ENCODE measurements at regions not wholly inside any gene's neighbourhood (a gene's known extent, or its start where the extent isn't known, plus 50 kb on each side); places are given as distances from the start of the nearest gene placed in this dataset.
"Not testable (repeated sequence)": the region's sequence is repeated elsewhere in the genome, so short reads cannot be mapped to it uniquely, and the experiment has no call there.

GRCh38 chr2:875687-876615 is 74.7 kb upstream of the SNTG2 start:
- Histone ChIP-seq H3K27me3 (ENCODE audit: insufficient read depth, low read length) (no peaks in the 10 kb centered on the region), H2AFZ (ENCODE audit: low read length, unreplicated experiment) (no peak overlapping the region)

GRCh38 chr2:873651-874580 is 76.7 kb upstream of the SNTG2 start:
- Histone ChIP-seq H2AFZ (ENCODE audit: low read length, unreplicated experiment) (no peak overlapping the region), H3K79me2 (ENCODE audit: control insufficient read depth, insufficient read depth, low read length, unreplicated experiment) (no peaks in the 10 kb centered on the region), H3K36me3 (ENCODE audit: insufficient read depth, low read length) (no peaks in the 10 kb centered on the region), H3K27ac (ENCODE audit: low read depth, low read length) (no peak overlapping the region), H3K27me3 (ENCODE audit: insufficient read depth, low read length) (no peaks in the 10 kb centered on the region), H3K4me3 (ENCODE audit: low read depth, low read length) (no peak overlapping the region), H3K4me1 (ENCODE audit: control insufficient read depth, insufficient read depth, low read length, unreplicated experiment) (no peaks in the 10 kb centered on the region)

More at GRCh38 chr2:875687-876615, 74.7 kb upstream of the SNTG2 start:
- Histone ChIP-seq H3K27ac (ENCODE audit: low read depth, low read length) (no peak overlapping the region), H3K79me2 (ENCODE audit: control insufficient read depth, insufficient read depth, low read length, unreplicated experiment) (no peaks in the 10 kb centered on the region), H3K4me3 (ENCODE audit: low read depth, low read length) (no peak overlapping the region), H3K4me1 (ENCODE audit: control insufficient read depth, insufficient read depth, low read length, unreplicated experiment) (no peaks in the 10 kb centered on the region), H3K36me3 (ENCODE audit: insufficient read depth, low read length) (no peaks in the 10 kb centered on the region)

- H3K27ac ChIP-seq (ENCODE audit: low read depth, low read length) = no peak overlapping the region
- no peak overlapping the region for H2AFZ ChIP-seq (ENCODE audit: low read length, unreplicated experiment)
- no peaks in the 10 kb centered on the region for H3K27me3 ChIP-seq (ENCODE audit: insufficient read depth, low read length)
- H3K4me3 ChIP-seq (ENCODE audit: low read depth, low read length) = no peak overlapping the region
- no peaks in the 10 kb centered on the region for H3K79me2 ChIP-seq (ENCODE audit: control insufficient read depth, insufficient read depth, low read length, unreplicated experiment)
- H3K4me1 ChIP-seq (ENCODE audit: control insufficient read depth, insufficient read depth, low read length, unreplicated experiment) = no peaks in the 10 kb centered on the region
- no peaks in the 10 kb centered on the region for H3K36me3 ChIP-seq (ENCODE audit: insufficient read depth, low read length)
Measured at GRCh38 chr2:873027-873426, 77.6 kb upstream of the SNTG2 start.

- H3K4me3 ChIP-seq (ENCODE audit: low read depth, low read length) = no peak overlapping the region
- no peaks in the 10 kb centered on the region for H3K4me1 ChIP-seq (ENCODE audit: control insufficient read depth, insufficient read depth, low read length, unreplicated experiment)
- H3K27me3 ChIP-seq (ENCODE audit: insufficient read depth, low read length) = no peaks in the 10 kb centered on the region
- H2AFZ ChIP-seq (ENCODE audit: low read length, unreplicated experiment) = no peak overlapping the region
- no peak overlapping the region for H3K27ac ChIP-seq (ENCODE audit: low read depth, low read length)
- H3K36me3 ChIP-seq (ENCODE audit: insufficient read depth, low read length) = no peaks in the 10 kb centered on the region
- H3K79me2 ChIP-seq (ENCODE audit: control insufficient read depth, insufficient read depth, low read length, unreplicated experiment) = no peaks in the 10 kb centered on the region
Measured at GRCh38 chr2:871926-872680, 78.5 kb upstream of the SNTG2 start.

- H3K4me1 ChIP-seq (ENCODE audit: control insufficient read depth, insufficient read depth, low read length, unreplicated experiment) = no peaks in the 10 kb centered on the region
- H3K36me3 ChIP-seq (ENCODE audit: insufficient read depth, low read length) = no peaks in the 10 kb centered on the region
- H2AFZ ChIP-seq (ENCODE audit: low read length, unreplicated experiment) = no peak overlapping the region
- H3K27ac ChIP-seq (ENCODE audit: low read depth, low read length) = no peak overlapping the region
- no peaks in the 10 kb centered on the region for H3K27me3 ChIP-seq (ENCODE audit: insufficient read depth, low read length)
- H3K79me2 ChIP-seq (ENCODE audit: control insufficient read depth, insufficient read depth, low read length, unreplicated experiment) = no peaks in the 10 kb centered on the region
- no peak overlapping the region for H3K4me3 ChIP-seq (ENCODE audit: low read depth, low read length)
Measured at GRCh38 chr2:871175-871727, 79.4 kb upstream of the SNTG2 start.

GRCh38 chr2:870426-870825 is 80.2 kb upstream of the SNTG2 start:
- Histone ChIP-seq H3K36me3 (ENCODE audit: insufficient read depth, low read length) (no peaks in the 10 kb centered on the region), H3K27me3 (ENCODE audit: insufficient read depth, low read length) (no peaks in the 10 kb centered on the region), H3K4me1 (ENCODE audit: control insufficient read depth, insufficient read depth, low read length, unreplicated experiment) (no peaks in the 10 kb centered on the region), H3K79me2 (ENCODE audit: control insufficient read depth, insufficient read depth, low read length, unreplicated experiment) (no peaks in the 10 kb centered on the region), H3K27ac (ENCODE audit: low read depth, low read length) (no peak overlapping the region), H3K4me3 (ENCODE audit: low read depth, low read length) (no peak overlapping the region), H2AFZ (ENCODE audit: low read length, unreplicated experiment) (no peak overlapping the region)

GRCh38 chr2:869894-870293 is 80.8 kb upstream of the SNTG2 start:
- H2AFZ ChIP-seq (ENCODE audit: low read length, unreplicated experiment) = no peak overlapping the region
- H3K4me3 ChIP-seq (ENCODE audit: low read depth, low read length) = no peak overlapping the region

GRCh38 chr2:869357-869871 is 81.2 kb upstream of the SNTG2 start:
- no peaks in the 10 kb centered on the region for H3K4me1 ChIP-seq (ENCODE audit: control insufficient read depth, insufficient read depth, low read length, unreplicated experiment)
- no peak overlapping the region for H3K27ac ChIP-seq (ENCODE audit: low read depth, low read length)
- H3K27me3 ChIP-seq (ENCODE audit: insufficient read depth, low read length) = no peaks in the 10 kb centered on the region
- no peaks in the 10 kb centered on the region for H3K36me3 ChIP-seq (ENCODE audit: insufficient read depth, low read length)
- H3K4me3 ChIP-seq (ENCODE audit: low read depth, low read length) = no peak overlapping the region
- H2AFZ ChIP-seq (ENCODE audit: low read length, unreplicated experiment) = no peak overlapping the region
- H3K79me2 ChIP-seq (ENCODE audit: control insufficient read depth, insufficient read depth, low read length, unreplicated experiment) = no peaks in the 10 kb centered on the region

More at GRCh38 chr2:869894-870293, 80.8 kb upstream of the SNTG2 start:
- no peaks in the 10 kb centered on the region for H3K4me1 ChIP-seq (ENCODE audit: control insufficient read depth, insufficient read depth, low read length, unreplicated experiment)
- H3K27me3 ChIP-seq (ENCODE audit: insufficient read depth, low read length) = no peaks in the 10 kb centered on the region
- no peaks in the 10 kb centered on the region for H3K79me2 ChIP-seq (ENCODE audit: control insufficient read depth, insufficient read depth, low read length, unreplicated experiment)
- no peak overlapping the region for H3K27ac ChIP-seq (ENCODE audit: low read depth, low read length)
- H3K36me3 ChIP-seq (ENCODE audit: insufficient read depth, low read length) = no peaks in the 10 kb centered on the region

GRCh38 chr2:868857-869256 is 81.8 kb upstream of the SNTG2 start:
- H3K4me3 ChIP-seq (ENCODE audit: low read depth, low read length); H3K27me3 ChIP-seq (ENCODE audit: insufficient read depth, low read length); H3K4me1 ChIP-seq (ENCODE audit: control insufficient read depth, insufficient read depth, low read length, unreplicated experiment); H3K27ac ChIP-seq (ENCODE audit: low read depth, low read length); H3K36me3 ChIP-seq (ENCODE audit: insufficient read depth, low read length); H3K79me2 ChIP-seq (ENCODE audit: control insufficient read depth, insufficient read depth, low read length, unreplicated experiment); H2AFZ ChIP-seq (ENCODE audit: low read length, unreplicated experiment): not testable (repeated sequence)

- Histone ChIP-seq H3K27me3 (ENCODE audit: insufficient read depth, low read length) (no peaks in the 10 kb centered on the region), H3K4me3 (ENCODE audit: low read depth, low read length) (no peak overlapping the region), H3K27ac (ENCODE audit: low read depth, low read length) (no peak overlapping the region), H2AFZ (ENCODE audit: low read length, unreplicated experiment) (no peak overlapping the region), H3K4me1 (ENCODE audit: control insufficient read depth, insufficient read depth, low read length, unreplicated experiment) (no peaks in the 10 kb centered on the region), H3K79me2 (ENCODE audit: control insufficient read depth, insufficient read depth, low read length, unreplicated experiment) (no peaks in the 10 kb centered on the region), H3K36me3 (ENCODE audit: insufficient read depth, low read length) (no peaks in the 10 kb centered on the region)
Measured at GRCh38 chr2:867296-867695, 83.4 kb upstream of the SNTG2 start.

Measured in ACC112 (cell line).